ENCODE measurements at regions not wholly inside any gene's neighbourhood (a gene's known extent, or its start where the extent isn't known, plus 50 kb on each side); places are given as distances from the start of the nearest gene placed in this dataset.
"Not testable (repeated sequence)": the region's sequence is repeated elsewhere in the genome, so short reads cannot be mapped to it uniquely, and the experiment has no call there.

GRCh38 chr11:29482510-29482909 is 534.3 kb downstream of the KCNA4 start:
- no peak for DNase-seq

- DNase-seq: no peak
Observed at GRCh38 chr11:29481738-29482137, 535.1 kb downstream of the KCNA4 start.

- DNase-seq: no peak
Observed at GRCh38 chr11:29480981-29481380, 535.8 kb downstream of the KCNA4 start.

GRCh38 chr11:29458252-29458651 is 558.6 kb downstream of the KCNA4 start:
- no peak for DNase-seq

GRCh38 chr11:29452146-29452545 is 564.7 kb downstream of the KCNA4 start:
- no peak for DNase-seq

GRCh38 chr11:29449281-29450074 is 567.4 kb downstream of the KCNA4 start:
- DNase-seq: no peak

- DNase-seq: peak; percentile 13
Observed at GRCh38 chr11:29448246-29448877, 568.5 kb downstream of the KCNA4 start.

- DNase-seq: no peak
Observed at GRCh38 chr11:29447821-29448220, 569.0 kb downstream of the KCNA4 start.

GRCh38 chr11:29446132-29446531 is 570.7 kb downstream of the KCNA4 start:
- no peak for DNase-seq

GRCh38 chr11:29445191-29445590 is 571.6 kb downstream of the KCNA4 start:
- not testable (repeated sequence) for DNase-seq

- no peak for DNase-seq
Observed at GRCh38 chr11:29438815-29439214, 578.0 kb downstream of the KCNA4 start.

GRCh38 chr11:29435421-29435820 is 581.4 kb downstream of the KCNA4 start:
- no peak for DNase-seq

GRCh38 chr11:29432719-29433325 is 584.0 kb downstream of the KCNA4 start:
- no peak for DNase-seq

GRCh38 chr11:29405305-29405704 is 611.5 kb downstream of the KCNA4 start:
- DNase-seq: no peak

GRCh38 chr11:29395555-29396072 is 621.2 kb downstream of the KCNA4 start:
- no peak for DNase-seq

GRCh38 chr11:29389793-29390192 is 627.0 kb downstream of the KCNA4 start:
- DNase-seq: no peak

- DNase-seq: no peak
Observed at GRCh38 chr11:29373725-29374124, 643.1 kb downstream of the KCNA4 start.

- DNase-seq: no peak
Observed at GRCh38 chr11:29368126-29368525, 648.7 kb downstream of the KCNA4 start.

- no peak for DNase-seq
Observed at GRCh38 chr11:29364006-29364405, 652.8 kb downstream of the KCNA4 start.

- DNase-seq: no peak
Observed at GRCh38 chr11:29361369-29361768, 655.5 kb downstream of the KCNA4 start.

GRCh38 chr11:29353833-29354232 is 663.0 kb downstream of the KCNA4 start:
- no peak for DNase-seq

GRCh38 chr11:29352273-29352795 is 664.5 kb downstream of the KCNA4 start:
- no peak for DNase-seq

GRCh38 chr11:29351301-29351873 is 665.4 kb downstream of the KCNA4 start:
- DNase-seq: no peak

Measured in hindlimb muscle (tissue), 1 donor.